ENCODE measurements at regions not wholly inside any gene's neighbourhood (a gene's known extent, or its start where the extent isn't known, plus 50 kb on each side); places are given as distances from the start of the nearest gene placed in this dataset.

DNA sequence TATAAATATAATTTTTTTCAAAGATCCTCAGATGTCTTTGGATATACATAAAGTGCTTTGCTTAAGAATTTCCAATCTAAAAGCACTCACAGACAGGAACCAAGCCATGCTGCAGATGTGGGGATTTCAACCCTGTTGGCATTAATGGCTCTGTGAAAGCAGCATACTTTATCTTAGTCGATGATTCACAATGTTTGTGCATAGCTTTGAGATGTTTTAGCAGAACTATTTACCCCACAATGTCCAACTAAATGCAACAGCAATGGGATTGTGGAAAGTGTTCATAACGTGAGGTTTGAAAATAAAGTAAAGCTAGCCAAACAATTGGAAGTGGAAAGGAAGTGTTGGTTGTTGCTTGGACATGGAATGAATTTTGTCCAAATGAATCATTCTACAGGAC lies 371.4 kb downstream of the SOX2 start:
- Histone ChIP-seq H3K9me3 (no peaks in the 10 kb centered on the region), H3K4me2 (no peak overlapping the region), H3K9ac (no peak overlapping the region), H4K20me1 (ENCODE audit: insufficient read depth) (no peaks in the 10 kb centered on the region), H3K9me2 (no peaks in the 10 kb centered on the region), H2AFZ (ENCODE audit: low read depth) (no peak overlapping the region), H3K36me3 (replicated peaks in 1 of 2; ENCODE audit: control insufficient read depth in 1 of 2, insufficient read depth in 2 of 2, low read length in 1 of 2) (no peaks in the 10 kb centered on the region), H3K4me1 (ENCODE audit: control insufficient read depth in 1 of 2, insufficient read depth in 2 of 2, low read depth in 1 of 2, low read length in 1 of 2) (no peaks in the 10 kb centered on the region), H3K27ac (ENCODE audit: low read depth in 2 of 2, low read length in 1 of 2) (no peak overlapping the region), H3F3A (replicated peaks; ENCODE audit: insufficient read depth) (no peaks in the 10 kb centered on the region), H3K79me2 (ENCODE audit: insufficient read depth) (no peaks in the 10 kb centered on the region), H3K27me3 (ENCODE audit: insufficient read depth) (no peaks in the 10 kb centered on the region), H3K4me3 (ENCODE audit: low read depth in 2 of 2, low read length in 1 of 2) (no peak overlapping the region)
- TF ChIP-seq YY1 (IDR thresholded peaks at IDR 0.05; ENCODE audit: low read depth) (no peak), JUND (IDR thresholded peaks at IDR 0.05) (no peak), FOXM1 (IDR thresholded peaks at IDR 0.05; ENCODE audit: low read depth) (no peak), MXI1 (IDR thresholded peaks at IDR 0.05; ENCODE audit: low read depth, low read length) (no peak), GABPA (IDR thresholded peaks at IDR 0.05; ENCODE audit: low read depth) (no peak), POLR2AphosphoS5 (IDR thresholded peaks at IDR 0.05; ENCODE audit: low read depth, low read length) (no peak), USF1 (IDR thresholded peaks at IDR 0.05; ENCODE audit: borderline replicate concordance, low read depth) (no peak), TEAD4 (IDR thresholded peaks at IDR 0.05; ENCODE audit: borderline replicate concordance, insufficient read depth) (no peak), FOSL2 (IDR thresholded peaks at IDR 0.05; ENCODE audit: borderline replicate concordance, low read depth) (no peak), PBX3 (IDR thresholded peaks at IDR 0.05) (no peak), SMC3 (IDR thresholded peaks at IDR 0.05; ENCODE audit: low read depth, low read length) (no peak), EZH2phosphoT487 (IDR thresholded peaks at IDR 0.05; ENCODE audit: borderline replicate concordance, low read depth) (no peak), MEF2A (IDR thresholded peaks at IDR 0.05; ENCODE audit: borderline replicate concordance, low read depth) (no peak), ELF1 (IDR thresholded peaks at IDR 0.05) (no peak), TCF12 (IDR thresholded peaks at IDR 0.05) (no peak), EP300 (IDR thresholded peaks at IDR 0.05; ENCODE audit: borderline replicate concordance in 1 of 2, low read depth in 1 of 2, low read length in 1 of 2) (no peak)
- TF ChIP-seq, protein P1, sequence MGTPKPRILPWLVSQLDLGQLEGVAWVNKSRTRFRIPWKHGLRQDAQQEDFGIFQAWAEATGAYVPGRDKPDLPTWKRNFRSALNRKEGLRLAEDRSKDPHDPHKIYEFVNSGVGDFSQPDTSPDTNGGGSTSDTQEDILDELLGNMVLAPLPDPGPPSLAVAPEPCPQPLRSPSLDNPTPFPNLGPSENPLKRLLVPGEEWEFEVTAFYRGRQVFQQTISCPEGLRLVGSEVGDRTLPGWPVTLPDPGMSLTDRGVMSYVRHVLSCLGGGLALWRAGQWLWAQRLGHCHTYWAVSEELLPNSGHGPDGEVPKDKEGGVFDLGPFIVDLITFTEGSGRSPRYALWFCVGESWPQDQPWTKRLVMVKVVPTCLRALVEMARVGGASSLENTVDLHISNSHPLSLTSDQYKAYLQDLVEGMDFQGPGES (IDR thresholded peaks at IDR 0.05; ENCODE audit: low read depth, low read length), result no peak
- TF ChIP-seq, protein P2, sequence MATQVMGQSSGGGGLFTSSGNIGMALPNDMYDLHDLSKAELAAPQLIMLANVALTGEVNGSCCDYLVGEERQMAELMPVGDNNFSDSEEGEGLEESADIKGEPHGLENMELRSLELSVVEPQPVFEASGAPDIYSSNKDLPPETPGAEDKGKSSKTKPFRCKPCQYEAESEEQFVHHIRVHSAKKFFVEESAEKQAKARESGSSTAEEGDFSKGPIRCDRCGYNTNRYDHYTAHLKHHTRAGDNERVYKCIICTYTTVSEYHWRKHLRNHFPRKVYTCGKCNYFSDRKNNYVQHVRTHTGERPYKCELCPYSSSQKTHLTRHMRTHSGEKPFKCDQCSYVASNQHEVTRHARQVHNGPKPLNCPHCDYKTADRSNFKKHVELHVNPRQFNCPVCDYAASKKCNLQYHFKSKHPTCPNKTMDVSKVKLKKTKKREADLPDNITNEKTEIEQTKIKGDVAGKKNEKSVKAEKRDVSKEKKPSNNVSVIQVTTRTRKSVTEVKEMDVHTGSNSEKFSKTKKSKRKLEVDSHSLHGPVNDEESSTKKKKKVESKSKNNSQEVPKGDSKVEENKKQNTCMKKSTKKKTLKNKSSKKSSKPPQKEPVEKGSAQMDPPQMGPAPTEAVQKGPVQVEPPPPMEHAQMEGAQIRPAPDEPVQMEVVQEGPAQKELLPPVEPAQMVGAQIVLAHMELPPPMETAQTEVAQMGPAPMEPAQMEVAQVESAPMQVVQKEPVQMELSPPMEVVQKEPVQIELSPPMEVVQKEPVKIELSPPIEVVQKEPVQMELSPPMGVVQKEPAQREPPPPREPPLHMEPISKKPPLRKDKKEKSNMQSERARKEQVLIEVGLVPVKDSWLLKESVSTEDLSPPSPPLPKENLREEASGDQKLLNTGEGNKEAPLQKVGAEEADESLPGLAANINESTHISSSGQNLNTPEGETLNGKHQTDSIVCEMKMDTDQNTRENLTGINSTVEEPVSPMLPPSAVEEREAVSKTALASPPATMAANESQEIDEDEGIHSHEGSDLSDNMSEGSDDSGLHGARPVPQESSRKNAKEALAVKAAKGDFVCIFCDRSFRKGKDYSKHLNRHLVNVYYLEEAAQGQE (IDR thresholded peaks at IDR 0.05; ENCODE audit: low read depth, low read length), result no peak
- WGBS (ENCODE audit: low lambda C conversion rate), result 39% methylated on average over 2 of the region's 2 CpGs
- no peak for DNase-seq
- POLR2A ChIA-PET, result no interaction called here
- CTCF ChIA-PET, result interaction anchor here (0.7 to 1.0 kb wide), 2 partner anchors 38 to 47 kb away, joined by 3 read pairs; no protein-coding TSS in a partner anchor

Measured in SK-N-SH (cell line).